ENCODE measurements at regions not wholly inside any gene's neighbourhood (a gene's known extent, or its start where the extent isn't known, plus 50 kb on each side); places are given as distances from the start of the nearest gene placed in this dataset.

- DNase-seq, result no peak
- intact Hi-C loops (cut with DNase I), result no loop called here
- no peak for ATAC-seq
- no peaks in the 10 kb centered on the region for H3K9me3 ChIP-seq
- no peak overlapping the region for H3K4me3 ChIP-seq
- H3K27me3 ChIP-seq, result no peaks in the 10 kb centered on the region
- no peak overlapping the region for H3K27ac ChIP-seq
- no peaks in the 10 kb centered on the region for H3K4me1 ChIP-seq
- no peaks in the 10 kb centered on the region for H3K36me3 ChIP-seq
- TF ChIP-seq CTCF (IDR thresholded peaks at IDR 0.05), result no peak
These were observed 596.3 kb upstream of the CA10 start for GRCh38 chr17:52754838-52755237.

DNA sequence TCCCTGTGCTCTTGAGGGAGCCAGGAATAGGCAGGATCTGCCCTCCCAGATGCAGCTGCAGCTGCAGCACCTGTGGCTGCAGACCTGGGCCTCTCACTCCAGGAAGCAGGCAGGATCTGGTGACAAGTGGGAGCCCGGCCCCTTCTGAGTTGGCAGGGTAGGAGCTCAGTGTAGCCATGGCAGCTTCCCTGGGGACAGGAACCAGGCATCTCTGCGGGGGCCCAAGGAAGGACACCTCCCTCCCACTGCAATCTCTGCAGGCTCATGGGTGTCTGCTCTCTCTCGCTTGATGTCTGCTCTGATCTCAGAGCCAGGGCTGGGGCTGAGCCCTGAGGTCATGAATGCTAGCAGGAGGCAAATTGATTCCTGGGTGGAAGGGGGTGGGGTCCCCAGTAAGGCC lies 592.5 kb upstream of the CA10 start:
- no peak overlapping the region for H3K4me3 ChIP-seq
- DNase-seq, result peak in 1 of 4 donors; percentile 26
- H3K27ac ChIP-seq, result no peak overlapping the region
- intact Hi-C loops (cut with DNase I), result no loop called here
- no peak for ATAC-seq
- H3K36me3 ChIP-seq, result no peaks in the 10 kb centered on the region
- no peaks in the 10 kb centered on the region for H3K4me1 ChIP-seq
- no peak for TF ChIP-seq CTCF (IDR thresholded peaks at IDR 0.05)
- no peaks in the 10 kb centered on the region for H3K27me3 ChIP-seq
- no peaks in the 10 kb centered on the region for H3K9me3 ChIP-seq

GRCh38 chr17:52744179-52744578 lies 585.7 kb upstream of the CA10 start:
- Histone ChIP-seq H3K4me1 (no peaks in the 10 kb centered on the region), H3K9me3 (no peaks in the 10 kb centered on the region), H3K36me3 (no peaks in the 10 kb centered on the region), H3K27ac (no peak overlapping the region), H3K4me3 (no peak overlapping the region), H3K27me3 (no peaks in the 10 kb centered on the region)
- intact Hi-C loops (cut with DNase I), result no loop called here
- no peak for ATAC-seq
- no peak for DNase-seq
- TF ChIP-seq CTCF (IDR thresholded peaks at IDR 0.05), result no peak

GRCh38 chr17:52740006-52740405 lies 581.5 kb upstream of the CA10 start:
- Histone ChIP-seq H3K27ac (no peak overlapping the region), H3K36me3 (no peaks in the 10 kb centered on the region), H3K27me3 (no peaks in the 10 kb centered on the region), H3K4me1 (no peaks in the 10 kb centered on the region), H3K9me3 (no peaks in the 10 kb centered on the region), H3K4me3 (no peak overlapping the region)
- DNase-seq (no peak), ATAC-seq (no peak)
- TF ChIP-seq CTCF (IDR thresholded peaks at IDR 0.05), result no peak
- intact Hi-C loops (cut with DNase I), result no loop called here

GRCh38 chr17:52738791-52739190 lies 580.3 kb upstream of the CA10 start:
- intact Hi-C loops (cut with DNase I), result loop anchor here in 1 of 2 donors (10.0 kb wide), 1 partner anchor 64 kb away; no protein-coding TSS in a partner anchor
- ATAC-seq (no peak), DNase-seq (no peak)
- Histone ChIP-seq H3K4me1 (no peaks in the 10 kb centered on the region), H3K36me3 (no peaks in the 10 kb centered on the region), H3K27ac (no peak overlapping the region), H3K4me3 (no peak overlapping the region), H3K9me3 (no peaks in the 10 kb centered on the region), H3K27me3 (no peaks in the 10 kb centered on the region)
- no peak for TF ChIP-seq CTCF (IDR thresholded peaks at IDR 0.05)

Measured in left lung (tissue), 4 donors.